GM12872 (cell line): ENCODE measurements at regions not wholly inside any gene's neighbourhood (a gene's known extent, or its start where the extent isn't known, plus 50 kb on each side); places are given as distances from the start of the nearest gene placed in this dataset.
A peak's percentile ranks its signal among the peaks of the same experiment; 100 is the strongest.

Source experiments
- CTCF ChIP-seq: IDR thresholded peaks from 3 replicates; pipeline ENCODE4 v1.5.1; 2011; ENCODE audit warnings: low read depth, mild to moderate bottlenecking, low read length, moderate library complexity; ENCODE audit not compliant: insufficient read depth

- TF ChIP-seq CTCF, result no peak
These were observed 126.8 kb upstream of the TNFAIP3 start for GRCh38 chr6:137740091-137740755.

GRCh38 chr6:137740967-137741761 lies 125.9 kb upstream of the TNFAIP3 start:
- TF ChIP-seq CTCF, result peak; percentile 45

- TF ChIP-seq CTCF, result no peak
These were observed 123.6 kb upstream of the TNFAIP3 start for GRCh38 chr6:137743493-137743892.

GRCh38 chr6:137744877-137745276 lies 122.2 kb upstream of the TNFAIP3 start:
- no peak for TF ChIP-seq CTCF

GRCh38 chr6:137745321-137745720 lies 121.7 kb upstream of the TNFAIP3 start:
- no peak for TF ChIP-seq CTCF

- TF ChIP-seq CTCF, result no peak
These were observed 120.8 kb upstream of the TNFAIP3 start for GRCh38 chr6:137746264-137746663.

GRCh38 chr6:137749696-137750211 lies 117.3 kb upstream of the TNFAIP3 start:
- TF ChIP-seq CTCF, result no peak
